CD1c-positive myeloid dendritic cell (primary cell): ENCODE measurements at regions not wholly inside any gene's neighbourhood (a gene's known extent, or its start where the extent isn't known, plus 50 kb on each side); places are given as distances from the start of the nearest gene placed in this dataset.
A peak's percentile ranks its signal among the peaks of the same experiment; 100 is the strongest.

Experiments used
- DNase-seq: peaks from one replicate; pipeline ENCODE4 v3.0.0-alpha.2; 2016; ENCODE audit errors: extremely low spot score

- peak; percentile 49 for DNase-seq
Measured at GRCh38 chr5:91283899-91284298, 99.2 kb downstream of the ARRDC3 start.

GRCh38 chr5:91283326-91283725 lies 99.8 kb downstream of the ARRDC3 start:
- no peak for DNase-seq

GRCh38 chr5:91282210-91282609 lies 100.9 kb downstream of the ARRDC3 start:
- no peak for DNase-seq

GRCh38 chr5:91281401-91281800 lies 101.7 kb downstream of the ARRDC3 start:
- peak; percentile 37 for DNase-seq

GRCh38 chr5:91280362-91281269 lies 102.5 kb downstream of the ARRDC3 start:
- peak; percentile 96 for DNase-seq

- DNase-seq, result no peak
Measured at GRCh38 chr5:91277840-91278239, 105.3 kb downstream of the ARRDC3 start.

- DNase-seq, result no peak
Measured at GRCh38 chr5:91277093-91277626, 106.0 kb downstream of the ARRDC3 start.

- DNase-seq, result peak; percentile 4
Measured at GRCh38 chr5:91272858-91273257, 110.3 kb downstream of the ARRDC3 start.

GRCh38 chr5:91271999-91272398 lies 111.1 kb downstream of the ARRDC3 start:
- no peak for DNase-seq

- DNase-seq, result no peak
Measured at GRCh38 chr5:91269198-91269597, 113.9 kb downstream of the ARRDC3 start.

- peak; percentile 43 for DNase-seq
Measured at GRCh38 chr5:91266184-91266705, 116.9 kb downstream of the ARRDC3 start.

GRCh38 chr5:91264311-91265051 lies 118.6 kb downstream of the ARRDC3 start:
- no peak for DNase-seq

GRCh38 chr5:91263898-91264297 lies 119.2 kb downstream of the ARRDC3 start:
- DNase-seq, result no peak

GRCh38 chr5:91257301-91257700 lies 125.8 kb downstream of the ARRDC3 start:
- no peak for DNase-seq

GRCh38 chr5:91256142-91256524 lies 127.0 kb downstream of the ARRDC3 start:
- DNase-seq, result no peak

GRCh38 chr5:91255396-91256141 lies 127.5 kb downstream of the ARRDC3 start:
- DNase-seq, result no peak

GRCh38 chr5:91252916-91253315 lies 130.2 kb downstream of the ARRDC3 start:
- no peak for DNase-seq

GRCh38 chr5:91245871-91246270 lies 137.2 kb downstream of the ARRDC3 start:
- no peak for DNase-seq

- DNase-seq, result no peak
Measured at GRCh38 chr5:91245074-91245452, 138.1 kb downstream of the ARRDC3 start.

GRCh38 chr5:91244380-91245073 lies 138.6 kb downstream of the ARRDC3 start:
- DNase-seq, result no peak

- no peak for DNase-seq
Measured at GRCh38 chr5:91243852-91244251, 139.3 kb downstream of the ARRDC3 start.
